Activated naive CD8-positive, alpha-beta T cell treated with anti-CD3 and anti-CD28 coated beads, Interleukin-2, amount 50 U/mL, for 16 hours (primary cell): ENCODE measurements at regions not wholly inside any gene's neighbourhood (a gene's known extent, or its start where the extent isn't known, plus 50 kb on each side); places are given as distances from the start of the nearest gene placed in this dataset.
"Not testable (repeated sequence)": the region's sequence is repeated elsewhere in the genome, so short reads cannot be mapped to it uniquely, and the experiment has no call there.

Experiments used
- DNase-seq: peaks from one replicate; pipeline ENCODE4 v3.0.0-alpha.2; 2020; ENCODE audit warnings: low read depth, low spot score

GRCh38 chr9:75754080-75754479, 136.4 kb upstream of the PCSK5 start:
- no peak for DNase-seq

GRCh38 chr9:75775166-75775565, 115.3 kb upstream of the PCSK5 start:
- DNase-seq, result no peak

DNA sequence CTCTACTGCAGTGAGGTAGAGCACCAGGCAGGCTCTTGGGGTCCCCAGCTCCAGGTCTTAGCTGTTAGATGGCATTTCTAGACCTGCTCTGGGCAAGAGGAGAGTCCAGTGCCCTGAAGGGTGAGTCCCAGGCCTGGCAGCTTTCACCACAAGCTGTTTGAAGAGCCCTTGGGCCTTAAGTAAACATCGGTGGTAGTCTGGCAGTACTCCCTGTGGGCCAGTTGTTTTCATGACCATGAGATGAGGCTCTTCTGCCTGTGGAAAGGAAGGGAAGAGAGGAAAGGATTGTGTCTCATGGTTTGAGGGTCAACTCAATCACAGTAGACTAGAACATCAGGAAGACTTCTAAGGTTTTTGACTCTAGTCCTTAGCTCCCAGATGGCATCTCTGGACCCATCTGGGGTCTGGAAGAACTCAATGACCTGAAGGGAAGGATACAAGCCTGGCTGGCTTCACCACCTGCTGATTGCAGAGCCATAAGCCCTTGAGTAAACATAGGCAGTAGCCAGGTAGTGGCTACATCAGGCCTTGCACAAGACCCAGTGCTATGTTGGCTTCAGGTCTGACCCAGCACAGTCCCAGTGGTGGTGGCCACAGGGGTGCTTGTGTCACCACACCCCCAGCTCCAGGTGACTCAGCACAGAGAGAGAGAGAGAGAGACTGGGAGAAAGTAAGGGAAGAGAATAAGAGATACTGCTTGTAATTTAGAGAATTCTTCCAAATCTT, 114.3 kb upstream of the PCSK5 start:
- DNase-seq, result no peak

- DNase-seq, result no peak
Measured at GRCh38 chr9:75780185-75780584, 110.3 kb upstream of the PCSK5 start.

GRCh38 chr9:75788006-75788634, 102.4 kb upstream of the PCSK5 start:
- no peak for DNase-seq

DNA sequence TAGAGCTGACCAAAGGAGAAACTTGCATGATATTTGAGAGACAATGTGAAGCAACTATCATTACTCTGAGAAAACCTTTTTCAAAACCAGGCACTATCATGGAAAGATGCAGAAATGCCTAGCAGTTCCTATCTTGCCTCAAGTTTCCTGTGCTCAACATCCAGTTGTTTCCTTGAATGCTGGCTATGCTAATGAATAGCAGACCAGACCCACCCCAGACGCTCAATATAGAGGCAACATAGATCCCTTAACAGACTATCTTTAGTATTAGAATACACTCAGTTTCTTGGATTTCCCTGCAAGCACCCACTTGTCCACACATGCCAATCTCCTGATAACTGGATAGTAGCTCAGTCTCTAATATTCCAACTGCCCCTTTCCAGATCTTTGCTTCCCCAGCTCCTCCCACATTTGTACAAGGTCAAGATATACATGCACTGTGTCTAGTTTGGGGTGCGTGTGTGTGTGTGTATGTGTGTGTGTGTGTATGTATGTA, 93.3 kb upstream of the PCSK5 start:
- no peak for DNase-seq

GRCh38 chr9:75798505-75798904, 92.0 kb upstream of the PCSK5 start:
- DNase-seq, result no peak

DNA sequence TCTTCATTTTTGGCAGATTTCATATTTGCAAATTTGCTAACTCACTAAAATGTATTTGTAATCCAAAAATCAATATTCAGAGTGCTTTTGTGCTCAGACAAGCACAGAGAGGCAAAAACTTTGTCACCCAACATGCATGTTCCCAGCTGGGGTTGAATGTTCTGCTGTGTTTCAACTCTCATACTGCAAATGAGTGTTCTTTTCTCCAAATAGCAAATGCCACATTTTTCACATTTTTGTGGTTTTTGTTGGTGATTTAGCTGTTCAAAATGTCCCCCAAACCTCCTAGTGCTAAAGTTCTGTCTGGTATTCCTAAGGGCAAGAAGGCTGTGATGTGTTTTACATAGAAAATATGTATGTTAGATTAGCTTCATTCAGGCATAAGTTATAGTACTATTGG, 87.3 kb upstream of the PCSK5 start:
- DNase-seq, result no peak

DNA sequence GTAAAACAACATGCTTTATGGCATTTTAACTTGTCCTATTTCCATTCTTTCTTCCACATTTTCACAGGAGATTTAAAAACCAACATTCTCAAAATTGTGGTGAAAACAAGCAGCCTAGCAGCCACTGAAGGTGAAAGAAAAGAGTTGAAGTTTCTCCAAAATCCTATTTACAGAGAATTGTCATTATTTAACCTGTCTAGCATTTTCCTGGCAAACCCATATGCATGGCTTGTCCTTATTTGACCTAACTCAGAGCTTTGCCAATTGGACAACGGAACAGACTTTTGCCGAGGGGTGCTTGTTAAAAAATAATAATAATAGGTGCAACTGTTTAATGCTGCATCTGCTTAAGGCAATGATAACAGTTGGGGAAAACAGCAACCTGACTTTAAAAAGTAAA, 80.4 kb upstream of the PCSK5 start:
- no peak for DNase-seq

- DNase-seq, result no peak
Measured at GRCh38 chr9:75811692-75812091, 78.8 kb upstream of the PCSK5 start.

DNA sequence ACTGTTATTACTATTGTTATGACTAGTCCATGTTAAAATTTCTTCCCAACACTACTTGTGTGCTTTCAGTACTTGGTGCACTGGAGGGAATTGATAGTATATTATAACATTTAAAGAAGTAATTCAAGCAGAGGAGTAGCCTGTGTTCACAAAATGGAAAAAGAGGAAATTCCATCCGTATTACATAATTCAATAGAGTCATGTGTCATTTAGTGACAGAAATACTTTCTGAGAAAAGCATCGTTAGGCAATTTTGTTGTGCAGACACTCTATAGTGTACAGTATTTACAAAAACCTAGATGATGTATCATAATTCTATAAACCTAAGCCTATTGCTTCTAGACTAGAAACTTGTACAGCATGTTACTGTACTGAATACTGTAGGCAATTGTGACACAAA, 78.3 kb upstream of the PCSK5 start:
- DNase-seq, result no peak

- no peak for DNase-seq
Measured at GRCh38 chr9:75814667-75815066, 75.8 kb upstream of the PCSK5 start.

- not testable (repeated sequence) for DNase-seq
Measured at GRCh38 chr9:75820471-75821115, 69.9 kb upstream of the PCSK5 start.

GRCh38 chr9:75823151-75823550, 67.3 kb upstream of the PCSK5 start:
- no peak for DNase-seq

DNA sequence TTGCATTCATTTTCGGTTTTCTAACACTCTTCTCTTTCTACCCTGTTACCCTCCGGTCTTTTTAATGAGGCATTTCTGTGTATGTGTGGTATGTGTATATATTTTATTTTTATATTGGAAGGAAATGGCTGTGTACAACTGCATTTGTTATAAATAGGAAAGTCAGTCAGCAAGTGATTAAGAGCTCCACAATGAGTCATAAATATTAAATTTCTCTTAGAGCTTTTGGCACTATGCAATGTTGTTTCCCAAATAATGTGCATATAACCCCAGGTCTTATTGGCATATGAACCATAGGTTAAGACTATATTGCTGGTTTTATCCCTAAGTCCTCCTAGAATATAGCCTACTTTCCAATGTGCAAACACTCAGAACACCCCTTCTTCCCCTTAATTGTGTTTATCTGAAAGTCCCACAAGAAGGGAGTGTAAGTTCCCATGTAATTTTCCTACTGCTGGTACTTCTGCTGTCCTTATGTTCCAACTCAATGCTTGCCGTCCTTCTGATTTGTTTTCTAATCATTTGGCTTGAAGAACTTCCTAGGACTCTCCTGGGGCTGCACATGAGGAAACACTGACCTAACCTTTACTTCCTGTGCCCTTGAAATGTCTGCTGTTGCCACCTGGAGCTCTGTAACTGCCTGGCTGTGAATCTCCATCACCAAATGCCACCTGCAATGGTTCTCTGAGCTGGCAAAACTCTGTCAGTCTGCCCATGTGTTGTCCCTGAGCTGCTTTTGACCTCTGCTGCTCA, 65.5 kb upstream of the PCSK5 start:
- DNase-seq, result no peak

GRCh38 chr9:75826314-75826713, 64.2 kb upstream of the PCSK5 start:
- DNase-seq, result no peak

DNA sequence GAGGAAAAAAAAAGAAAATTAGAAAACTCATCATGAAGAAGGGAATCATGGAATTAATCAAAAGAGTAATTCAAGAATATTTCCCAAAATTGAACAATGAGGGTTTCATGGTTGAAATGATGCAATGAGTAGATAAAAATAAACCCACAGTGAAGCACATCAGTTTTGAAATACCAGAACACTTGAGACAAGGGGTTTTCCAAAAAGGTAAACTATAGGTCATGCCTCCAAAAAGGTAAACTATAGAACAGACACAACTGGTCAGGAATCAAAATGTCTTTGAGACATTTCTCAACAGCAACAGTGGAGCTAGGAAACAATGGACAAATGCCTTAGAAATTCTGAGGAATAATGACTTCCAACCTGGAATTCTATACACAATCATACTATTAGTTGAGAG, 60.2 kb upstream of the PCSK5 start:
- no peak for DNase-seq

- DNase-seq, result no peak
Measured at GRCh38 chr9:75833778-75834177, 56.7 kb upstream of the PCSK5 start.

DNA sequence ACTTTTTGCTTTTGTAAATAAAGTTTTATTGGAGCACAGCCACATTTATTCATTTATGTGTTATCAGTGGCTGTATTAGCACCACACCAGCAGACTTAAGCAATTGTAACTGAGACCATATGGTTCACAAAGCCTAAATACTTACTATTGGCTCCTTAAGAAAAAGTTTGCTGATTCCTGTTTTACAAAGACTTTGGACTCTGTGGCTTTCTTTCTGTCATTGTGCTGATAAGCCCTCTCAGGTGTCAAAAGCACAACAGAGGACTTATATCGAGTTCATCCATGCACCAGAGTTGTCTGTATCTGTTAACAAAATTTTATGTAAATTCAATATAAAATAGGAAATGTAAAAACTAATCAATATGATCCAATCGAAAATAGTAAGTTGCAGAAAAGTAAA, 55.6 kb upstream of the PCSK5 start:
- no peak for DNase-seq
